ENCODE measurements at regions not wholly inside any gene's neighbourhood (a gene's known extent, or its start where the extent isn't known, plus 50 kb on each side); places are given as distances from the start of the nearest gene placed in this dataset.

DNA sequence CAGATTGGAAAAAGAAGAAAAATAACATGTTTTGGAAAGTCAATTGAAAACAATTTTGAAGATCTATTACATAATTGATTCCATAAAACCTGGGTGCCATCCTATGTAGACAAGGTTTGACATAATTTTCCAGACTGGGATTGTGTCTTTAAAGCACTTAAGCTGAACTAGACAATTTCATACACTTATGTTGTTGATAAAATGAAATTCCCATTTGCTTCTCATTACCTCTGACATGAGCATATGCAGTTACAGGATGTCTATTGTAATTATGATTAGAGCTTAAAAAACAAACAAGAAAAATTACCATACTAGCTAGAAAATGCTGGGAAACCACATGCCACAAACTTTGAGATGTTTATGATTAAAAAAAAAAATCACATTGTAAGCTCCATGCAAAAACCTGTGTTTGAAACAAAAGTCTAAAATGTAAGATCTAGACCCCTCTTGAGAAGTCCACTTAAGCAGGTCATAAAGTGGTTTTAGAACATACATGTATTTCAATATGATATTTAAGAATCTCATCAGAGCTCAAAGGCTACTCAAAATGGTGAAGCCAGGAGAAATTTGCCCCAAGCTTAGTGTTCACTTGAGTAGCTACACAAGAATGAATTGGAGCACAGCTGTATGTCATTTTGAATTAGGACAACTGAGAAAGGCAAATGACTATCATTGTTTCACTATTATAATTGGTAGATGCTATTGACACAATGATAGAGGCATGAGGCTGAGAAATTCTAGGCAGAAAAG, 181.1 kb upstream of the PABPC4L start:
- no peaks in the 10 kb centered on the region for H3K9me3 ChIP-seq
- no peak overlapping the region for H3K27ac ChIP-seq
- no peaks in the 10 kb centered on the region for H3K4me1 ChIP-seq
- H3K4me3 ChIP-seq: no peak overlapping the region
- TF ChIP-seq EP300 (IDR thresholded peaks at IDR 0.05): no peak
- no peaks in the 10 kb centered on the region for H3K36me3 ChIP-seq
- H3K27me3 ChIP-seq: no peaks in the 10 kb centered on the region
- no peak for DNase-seq (ENCODE audit: low spot score in 2 of 2)

DNA sequence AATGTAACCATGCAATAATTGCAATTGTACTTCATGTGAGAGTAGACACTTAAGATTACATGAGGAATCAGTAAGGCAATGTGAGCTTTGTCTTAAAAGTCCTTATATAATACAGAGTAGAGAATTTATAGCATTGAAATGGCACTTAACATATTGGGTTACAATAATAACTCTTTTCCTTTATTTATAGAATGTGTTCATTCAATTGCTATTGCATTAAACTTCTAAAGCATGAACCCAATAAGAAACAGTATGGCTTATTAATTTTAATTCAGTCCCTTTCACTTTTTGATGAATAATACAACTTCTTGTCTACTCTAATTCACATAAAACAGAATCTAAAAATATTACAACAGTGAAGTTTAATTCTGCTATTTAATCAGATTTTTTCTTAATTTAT, 174.2 kb upstream of the PABPC4L start:
- H3K27me3 ChIP-seq: no peaks in the 10 kb centered on the region
- TF ChIP-seq EP300 (IDR thresholded peaks at IDR 0.05) (no peak), POLR2AphosphoS5 (IDR thresholded peaks at IDR 0.05) (no peak), POLR2A (IDR thresholded peaks at IDR 0.05) (no peak)
- TF ChIP-seq, protein P1, sequence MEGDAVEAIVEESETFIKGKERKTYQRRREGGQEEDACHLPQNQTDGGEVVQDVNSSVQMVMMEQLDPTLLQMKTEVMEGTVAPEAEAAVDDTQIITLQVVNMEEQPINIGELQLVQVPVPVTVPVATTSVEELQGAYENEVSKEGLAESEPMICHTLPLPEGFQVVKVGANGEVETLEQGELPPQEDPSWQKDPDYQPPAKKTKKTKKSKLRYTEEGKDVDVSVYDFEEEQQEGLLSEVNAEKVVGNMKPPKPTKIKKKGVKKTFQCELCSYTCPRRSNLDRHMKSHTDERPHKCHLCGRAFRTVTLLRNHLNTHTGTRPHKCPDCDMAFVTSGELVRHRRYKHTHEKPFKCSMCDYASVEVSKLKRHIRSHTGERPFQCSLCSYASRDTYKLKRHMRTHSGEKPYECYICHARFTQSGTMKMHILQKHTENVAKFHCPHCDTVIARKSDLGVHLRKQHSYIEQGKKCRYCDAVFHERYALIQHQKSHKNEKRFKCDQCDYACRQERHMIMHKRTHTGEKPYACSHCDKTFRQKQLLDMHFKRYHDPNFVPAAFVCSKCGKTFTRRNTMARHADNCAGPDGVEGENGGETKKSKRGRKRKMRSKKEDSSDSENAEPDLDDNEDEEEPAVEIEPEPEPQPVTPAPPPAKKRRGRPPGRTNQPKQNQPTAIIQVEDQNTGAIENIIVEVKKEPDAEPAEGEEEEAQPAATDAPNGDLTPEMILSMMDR (IDR thresholded peaks at IDR 0.05): no peak
- H3K9me3 ChIP-seq: no peaks in the 10 kb centered on the region
- H3K27ac ChIP-seq: no peak overlapping the region
- no peak overlapping the region for H3K4me3 ChIP-seq
- H3K36me3 ChIP-seq: no peaks in the 10 kb centered on the region
- no peak for DNase-seq (ENCODE audit: low spot score in 2 of 2)
- no peaks in the 10 kb centered on the region for H3K4me1 ChIP-seq

DNA sequence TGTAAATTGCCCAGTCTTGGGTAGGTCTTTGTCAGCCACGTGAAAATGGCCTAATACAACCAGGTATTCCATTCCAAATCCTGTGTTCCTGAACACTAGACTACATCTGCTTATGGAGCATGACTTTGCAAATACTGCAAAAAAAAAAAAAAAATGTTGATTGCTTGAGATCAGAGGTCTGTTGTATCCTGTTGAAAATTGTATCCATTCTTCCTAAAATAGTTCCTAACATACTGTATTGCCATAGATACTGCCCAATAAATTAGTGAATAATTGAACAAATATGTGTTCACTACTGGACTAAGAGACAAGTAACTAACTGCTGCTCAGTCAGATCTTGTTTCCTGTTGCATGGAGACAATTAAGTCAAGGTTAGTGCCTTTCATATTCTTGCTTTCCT, 164.3 kb upstream of the PABPC4L start:
- H3K4me3 ChIP-seq: no peak overlapping the region
- DNase-seq (ENCODE audit: low spot score in 2 of 2): no peak
- TF ChIP-seq EP300 (IDR thresholded peaks at IDR 0.05): no peak
- TF ChIP-seq POLR2A (IDR thresholded peaks at IDR 0.05): no peak
- no peak for TF ChIP-seq POLR2AphosphoS5 (IDR thresholded peaks at IDR 0.05)
- TF ChIP-seq, protein P1 (IDR thresholded peaks at IDR 0.05): no peak
- H3K27me3 ChIP-seq: no peaks in the 10 kb centered on the region
- H3K36me3 ChIP-seq: no peaks in the 10 kb centered on the region
- peaks cover 4% of the 10 kb centered on the region for H3K9me3 ChIP-seq
- no peak overlapping the region for H3K27ac ChIP-seq
- 67% methylated on average over 1 of the region's 1 CpG for WGBS
- H3K4me1 ChIP-seq: no peaks in the 10 kb centered on the region

DNA sequence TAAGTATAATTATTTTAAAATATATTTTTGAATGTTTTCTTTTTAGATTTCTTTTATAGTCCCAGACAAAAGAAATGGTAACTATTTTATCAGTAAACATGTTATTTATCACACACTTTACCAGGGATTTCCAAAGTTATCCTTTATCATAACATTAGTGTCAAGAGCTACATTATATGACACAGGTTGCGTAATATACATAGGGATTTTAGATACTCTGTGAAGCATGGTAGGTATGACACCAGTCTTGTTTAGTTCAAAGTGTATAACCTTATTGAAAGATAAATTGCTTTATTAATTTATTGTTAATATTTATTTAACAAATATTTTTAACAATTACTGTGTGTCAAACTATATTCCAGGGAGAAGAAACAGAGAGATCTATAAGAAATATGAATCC, 163.3 kb upstream of the PABPC4L start:
- no peak overlapping the region for H3K4me3 ChIP-seq
- H3K27me3 ChIP-seq: no peaks in the 10 kb centered on the region
- H3K9me3 ChIP-seq: peaks cover 4% of the 10 kb centered on the region
- DNase-seq (ENCODE audit: low spot score in 2 of 2): no peak
- H3K27ac ChIP-seq: no peak overlapping the region
- TF ChIP-seq EP300 (IDR thresholded peaks at IDR 0.05) (no peak), POLR2AphosphoS5 (IDR thresholded peaks at IDR 0.05) (no peak), POLR2A (IDR thresholded peaks at IDR 0.05) (no peak)
- TF ChIP-seq, protein P1 (IDR thresholded peaks at IDR 0.05): no peak
- H3K4me1 ChIP-seq: no peaks in the 10 kb centered on the region
- WGBS: 95% methylated on average over 1 of the region's 1 CpG
- no peaks in the 10 kb centered on the region for H3K36me3 ChIP-seq

DNA sequence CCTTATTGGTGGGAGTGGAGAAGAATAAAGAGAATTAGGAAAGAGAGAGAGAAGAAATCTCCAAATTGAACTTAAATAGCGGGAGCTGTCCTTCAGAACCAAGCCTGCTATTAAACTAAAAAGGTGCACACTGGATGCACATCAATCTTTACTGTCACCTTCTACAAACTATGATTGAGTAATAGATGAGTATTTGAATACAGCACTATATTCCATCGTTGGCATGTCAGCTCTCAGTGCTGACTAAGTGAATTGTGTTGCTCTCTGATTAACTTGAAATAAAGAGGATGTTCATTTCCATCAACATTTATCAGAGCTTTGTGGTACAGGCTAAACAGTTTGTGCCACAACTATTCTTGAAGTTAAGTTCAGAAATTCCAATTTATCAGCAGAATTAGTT, 143.7 kb upstream of the PABPC4L start:
- WGBS: 54% methylated on average over 2 of the region's 2 CpGs
- no peak for DNase-seq (ENCODE audit: low spot score in 2 of 2)
- H3K4me3 ChIP-seq: no peak overlapping the region
- no peaks in the 10 kb centered on the region for H3K27me3 ChIP-seq
- H3K36me3 ChIP-seq: no peaks in the 10 kb centered on the region
- no peaks in the 10 kb centered on the region for H3K4me1 ChIP-seq
- H3K27ac ChIP-seq: no peak overlapping the region
- TF ChIP-seq, protein P1 (IDR thresholded peaks at IDR 0.05): no peak
- no peak for TF ChIP-seq POLR2AphosphoS5 (IDR thresholded peaks at IDR 0.05)
- TF ChIP-seq EP300 (IDR thresholded peaks at IDR 0.05): no peak
- TF ChIP-seq POLR2A (IDR thresholded peaks at IDR 0.05): no peak
- no peaks in the 10 kb centered on the region for H3K9me3 ChIP-seq

DNA sequence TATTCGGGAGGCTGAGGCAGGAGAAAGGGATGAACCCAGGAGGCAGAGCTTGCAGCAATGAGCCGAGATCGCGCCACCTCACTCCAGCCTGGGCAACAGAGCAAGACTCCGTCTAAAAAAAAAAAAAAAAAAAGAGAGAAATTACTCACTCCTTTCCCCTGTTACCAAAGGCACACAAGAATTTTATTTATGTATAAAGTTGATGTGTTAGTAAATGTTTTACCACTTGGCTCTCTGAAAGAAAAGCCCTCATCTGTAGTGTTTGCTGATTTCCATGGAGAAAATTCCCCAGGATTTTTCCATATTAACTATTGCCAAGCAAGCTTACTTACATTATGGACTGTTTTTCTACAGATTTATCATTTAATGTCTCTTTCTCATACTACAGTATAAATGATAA, 142.1 kb upstream of the PABPC4L start:
- no peak for TF ChIP-seq POLR2AphosphoS5 (IDR thresholded peaks at IDR 0.05)
- TF ChIP-seq, protein P1 (IDR thresholded peaks at IDR 0.05): no peak
- no peak for TF ChIP-seq POLR2A (IDR thresholded peaks at IDR 0.05)
- TF ChIP-seq EP300 (IDR thresholded peaks at IDR 0.05): no peak
- Histone ChIP-seq H3K4me3 (no peak overlapping the region), H3K27me3 (no peaks in the 10 kb centered on the region), H3K36me3 (no peaks in the 10 kb centered on the region), H3K9me3 (no peaks in the 10 kb centered on the region), H3K27ac (no peak overlapping the region), H3K4me1 (no peaks in the 10 kb centered on the region)
- DNase-seq (ENCODE audit: low spot score in 2 of 2): no peak
- 84% methylated on average over 5 of the region's 5 CpGs for WGBS

Data from suprapubic skin (tissue), 4 donors.